ENCODE measurements at regions not wholly inside any gene's neighbourhood (a gene's known extent, or its start where the extent isn't known, plus 50 kb on each side); places are given as distances from the start of the nearest gene placed in this dataset.

- 91% methylated on average over 5 of the region's 5 CpGs for WGBS
- Histone ChIP-seq H3K27me3 (no peaks in the 10 kb centered on the region), H3K36me3 (no peaks in the 10 kb centered on the region), H3K9me3 (no peaks in the 10 kb centered on the region), H3K4me3 (no peak overlapping the region), H3K4me1 (no peaks in the 10 kb centered on the region), H3K27ac (no peak overlapping the region)
- no peak for DNase-seq (ENCODE audit: low spot score in 2 of 2)
- TF ChIP-seq CTCF (IDR thresholded peaks at IDR 0.05) (no peak), POLR2AphosphoS5 (IDR thresholded peaks at IDR 0.05) (no peak), EP300 (IDR thresholded peaks at IDR 0.05) (no peak)
These were observed 103.7 kb upstream of the SYT1 start for GRCh38 chr12:78760906-78761305.

GRCh38 chr12:78764913-78765312, 99.7 kb upstream of the SYT1 start:
- Histone ChIP-seq H3K27ac (no peak overlapping the region), H3K4me3 (no peak overlapping the region), H3K9me3 (no peaks in the 10 kb centered on the region), H3K36me3 (no peaks in the 10 kb centered on the region), H3K4me1 (no peaks in the 10 kb centered on the region), H3K27me3 (no peaks in the 10 kb centered on the region)
- DNase-seq (ENCODE audit: low spot score in 2 of 2): no peak
- 90% methylated on average over 2 of the region's 2 CpGs for WGBS
- TF ChIP-seq EP300 (IDR thresholded peaks at IDR 0.05) (no peak), CTCF (IDR thresholded peaks at IDR 0.05) (no peak), POLR2AphosphoS5 (IDR thresholded peaks at IDR 0.05) (no peak), POLR2A (IDR thresholded peaks at IDR 0.05) (no peak)

- WGBS: 89% methylated on average over 4 of the region's 4 CpGs
- H3K4me1 ChIP-seq: no peaks in the 10 kb centered on the region
- TF ChIP-seq POLR2AphosphoS5 (IDR thresholded peaks at IDR 0.05) (no peak), EP300 (IDR thresholded peaks at IDR 0.05) (no peak), CTCF (IDR thresholded peaks at IDR 0.05) (no peak), POLR2A (IDR thresholded peaks at IDR 0.05) (no peak)
- H3K36me3 ChIP-seq: no peaks in the 10 kb centered on the region
- no peak overlapping the region for H3K27ac ChIP-seq
- H3K9me3 ChIP-seq: no peaks in the 10 kb centered on the region
- H3K27me3 ChIP-seq: no peaks in the 10 kb centered on the region
- no peak overlapping the region for H3K4me3 ChIP-seq
- no peak for DNase-seq (ENCODE audit: low spot score in 2 of 2)
These were observed 97.2 kb upstream of the SYT1 start for GRCh38 chr12:78767264-78767981.

- no peaks in the 10 kb centered on the region for H3K9me3 ChIP-seq
- no peak for TF ChIP-seq EP300 (IDR thresholded peaks at IDR 0.05)
- no peak for TF ChIP-seq POLR2AphosphoS5 (IDR thresholded peaks at IDR 0.05)
- TF ChIP-seq POLR2A (IDR thresholded peaks at IDR 0.05): no peak
- no peak for TF ChIP-seq CTCF (IDR thresholded peaks at IDR 0.05)
- WGBS: 51% methylated on average over 2 of the region's 2 CpGs
- H3K36me3 ChIP-seq: no peaks in the 10 kb centered on the region
- no peak overlapping the region for H3K27ac ChIP-seq
- H3K4me1 ChIP-seq: no peaks in the 10 kb centered on the region
- DNase-seq (ENCODE audit: low spot score in 2 of 2): no peak
- H3K27me3 ChIP-seq: no peaks in the 10 kb centered on the region
- no peak overlapping the region for H3K4me3 ChIP-seq
These were observed 86.2 kb upstream of the SYT1 start for GRCh38 chr12:78778339-78778738.

GRCh38 chr12:78787576-78787975, 77.0 kb upstream of the SYT1 start:
- Histone ChIP-seq H3K4me1 (no peaks in the 10 kb centered on the region), H3K27me3 (no peaks in the 10 kb centered on the region), H3K27ac (no peak overlapping the region), H3K9me3 (no peaks in the 10 kb centered on the region), H3K4me3 (no peak overlapping the region), H3K36me3 (no peaks in the 10 kb centered on the region)
- TF ChIP-seq CTCF (IDR thresholded peaks at IDR 0.05) (no peak), EP300 (IDR thresholded peaks at IDR 0.05) (no peak), POLR2AphosphoS5 (IDR thresholded peaks at IDR 0.05) (no peak), POLR2A (IDR thresholded peaks at IDR 0.05) (no peak)
- DNase-seq (ENCODE audit: low spot score in 2 of 2): no peak

All from suprapubic skin (tissue), 4 donors.